Renal cortex interstitium (tissue), 11 donors: ENCODE measurements at regions not wholly inside any gene's neighbourhood (a gene's known extent, or its start where the extent isn't known, plus 50 kb on each side); places are given as distances from the start of the nearest gene placed in this dataset.
"Not testable (repeated sequence)": the region's sequence is repeated elsewhere in the genome, so short reads cannot be mapped to it uniquely, and the experiment has no call there.

Experiments
- DNase-seq, 11 donors: peaks; one replicate each; pipeline ENCODE4 v3.0.0-alpha.2; 2013; ENCODE audit warnings: low read depth in 9 of 11, low spot score in 4 of 11; ENCODE audit errors: extremely low read depth in 1 of 11

DNA sequence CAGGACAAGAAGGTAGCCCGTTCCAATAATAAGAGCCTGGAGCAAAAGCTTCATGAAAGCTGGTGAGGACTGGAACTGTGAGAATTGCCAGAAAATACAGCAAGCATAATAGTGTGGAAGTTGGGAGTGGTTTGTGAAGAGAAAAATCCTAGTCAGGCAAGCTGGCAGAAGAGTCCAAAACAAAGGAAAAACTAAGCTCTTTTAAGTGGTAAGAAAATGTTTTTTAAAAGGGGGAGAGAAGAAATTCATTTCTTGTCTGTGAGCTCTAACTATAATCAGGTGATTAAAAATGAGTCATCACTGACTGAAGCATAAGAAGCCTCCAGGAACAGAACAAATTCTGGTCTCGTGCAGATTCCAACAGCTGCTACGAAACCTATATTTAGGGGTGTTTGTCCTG, 102.6 kb downstream of the CAAP1 start:
- DNase-seq = no peak

DNA sequence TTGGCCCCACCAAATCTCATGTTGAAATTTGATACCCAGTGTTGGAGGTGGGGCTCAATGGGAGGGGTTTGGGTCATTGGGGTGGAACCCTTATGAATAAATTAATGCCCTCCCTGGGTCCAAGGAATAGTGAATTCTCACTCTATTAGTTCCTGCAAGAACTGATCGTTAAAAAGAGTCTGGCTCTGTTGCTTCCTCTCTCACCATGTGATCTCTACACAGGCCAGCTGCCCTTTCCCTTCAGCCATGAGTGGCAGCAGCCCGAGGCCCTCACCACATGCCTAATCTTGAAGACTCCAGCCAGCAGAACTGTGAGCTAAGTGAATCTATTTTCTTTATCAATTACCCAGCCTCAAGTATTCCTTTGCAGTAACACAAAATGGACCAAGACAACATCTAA, 106.0 kb downstream of the CAAP1 start:
- no peak for DNase-seq

DNA sequence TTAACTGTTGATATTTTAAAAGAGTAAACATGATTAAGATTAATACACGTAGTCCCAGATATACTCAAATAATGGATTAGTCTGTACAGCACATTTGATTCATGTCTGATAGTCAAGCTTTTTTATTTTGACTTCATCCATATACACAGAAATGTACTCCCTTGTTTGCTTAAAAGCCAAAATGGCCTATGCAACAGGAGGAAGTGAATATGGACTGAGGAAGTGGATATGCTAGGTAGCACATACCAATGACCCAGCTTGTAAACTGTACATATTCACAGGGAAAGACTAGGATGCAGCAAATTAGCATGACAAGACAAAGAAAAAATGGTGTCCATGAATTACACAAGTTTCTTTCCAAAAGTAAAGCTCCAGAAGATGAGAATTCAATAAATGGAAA, 109.7 kb downstream of the CAAP1 start:
- DNase-seq = no peak

DNA sequence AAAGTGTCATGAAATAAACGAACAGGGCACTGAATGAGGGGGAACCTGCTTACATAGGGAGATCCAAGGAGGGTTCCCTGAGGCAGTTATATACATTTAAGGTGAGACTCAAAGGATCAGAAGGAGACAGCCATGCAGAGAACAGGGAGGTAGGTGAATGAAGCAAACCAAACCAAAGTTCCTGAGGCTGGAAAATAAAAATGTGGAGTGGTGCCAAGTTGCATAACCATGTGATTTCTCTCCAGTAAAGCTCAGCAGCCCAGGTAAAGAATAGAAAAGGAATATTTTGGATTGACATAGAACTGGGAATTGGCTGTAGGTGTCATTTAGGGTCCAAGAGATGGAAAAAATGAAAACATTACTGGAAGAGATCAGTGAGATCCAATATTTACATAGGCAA, 110.7 kb downstream of the CAAP1 start:
- DNase-seq = peak in 1 of 11 donors; percentile 2

DNA sequence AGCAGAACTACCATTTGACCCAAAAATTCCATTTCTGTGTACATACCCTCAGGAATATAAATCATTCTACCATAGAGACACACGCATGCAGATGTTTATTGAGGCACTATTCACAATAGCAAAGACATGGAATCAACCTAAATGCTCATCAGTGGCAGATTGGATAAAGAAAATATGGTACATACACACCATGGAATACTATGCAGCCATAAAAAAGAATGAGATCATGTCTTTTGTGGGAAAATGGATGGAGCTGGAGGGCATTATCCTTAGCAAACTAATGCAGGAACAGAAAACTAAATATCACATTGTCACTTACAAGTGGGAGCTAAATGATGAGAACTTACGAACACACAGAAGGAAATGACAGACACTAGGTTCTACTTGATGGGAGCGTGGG, 112.3 kb downstream of the CAAP1 start:
- not testable (repeated sequence) for DNase-seq

DNA sequence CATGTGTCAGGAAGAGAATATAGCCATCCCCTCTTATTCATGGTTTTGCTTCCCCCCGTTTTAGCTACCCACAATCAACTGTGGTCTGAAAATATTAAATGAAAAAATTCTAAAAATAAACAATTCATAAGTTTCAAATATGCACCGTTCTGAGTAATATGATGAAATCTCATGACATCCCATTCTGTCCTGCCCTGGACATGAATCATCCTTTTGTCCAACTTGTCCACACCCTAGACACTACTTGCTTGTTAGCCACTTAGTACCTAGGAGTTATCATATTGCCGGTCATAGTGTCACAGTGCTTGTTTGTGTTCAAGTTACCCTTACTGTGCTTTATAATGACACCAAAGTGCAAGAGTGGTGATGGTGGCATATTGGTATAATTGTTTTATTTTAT, 113.5 kb downstream of the CAAP1 start:
- DNase-seq = no peak

DNA sequence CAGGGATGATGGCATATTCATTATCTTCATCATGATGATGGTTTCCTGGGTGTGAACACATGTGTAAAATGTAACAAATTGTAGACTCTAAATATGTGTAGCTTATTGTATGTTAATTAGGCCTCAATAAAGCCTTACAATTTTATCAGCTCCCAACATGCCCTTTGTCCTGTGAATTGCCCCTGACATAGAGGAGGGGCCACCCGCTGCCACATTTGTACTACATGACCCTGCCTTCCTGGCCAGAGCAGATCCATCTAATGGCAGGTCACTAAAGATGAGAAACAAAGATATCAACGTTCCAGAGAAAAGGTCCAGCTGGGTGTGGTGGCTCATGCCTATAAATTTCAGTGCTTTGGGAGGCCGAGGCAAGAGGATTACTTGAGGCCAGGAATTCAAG, 117.2 kb downstream of the CAAP1 start:
- no peak for DNase-seq

DNA sequence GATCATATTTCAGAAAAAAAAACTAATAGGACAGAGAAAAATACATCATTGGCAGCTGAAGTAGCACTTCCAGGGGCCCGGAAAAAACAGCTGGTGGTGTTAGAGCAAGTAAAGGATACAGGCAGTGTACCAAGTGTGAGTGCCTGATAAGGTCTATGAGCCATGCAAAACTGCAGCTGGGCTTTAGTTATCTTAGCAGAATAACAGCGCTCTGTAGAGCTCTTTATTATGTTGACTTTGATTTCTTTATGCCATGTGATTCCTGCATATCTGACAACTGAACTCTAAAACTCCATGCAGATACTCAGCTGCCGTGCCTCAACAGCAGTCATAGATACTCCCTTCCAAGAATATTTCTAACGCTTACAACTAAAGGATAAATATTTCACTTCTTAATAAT, 119.5 kb downstream of the CAAP1 start:
- DNase-seq = no peak

DNA sequence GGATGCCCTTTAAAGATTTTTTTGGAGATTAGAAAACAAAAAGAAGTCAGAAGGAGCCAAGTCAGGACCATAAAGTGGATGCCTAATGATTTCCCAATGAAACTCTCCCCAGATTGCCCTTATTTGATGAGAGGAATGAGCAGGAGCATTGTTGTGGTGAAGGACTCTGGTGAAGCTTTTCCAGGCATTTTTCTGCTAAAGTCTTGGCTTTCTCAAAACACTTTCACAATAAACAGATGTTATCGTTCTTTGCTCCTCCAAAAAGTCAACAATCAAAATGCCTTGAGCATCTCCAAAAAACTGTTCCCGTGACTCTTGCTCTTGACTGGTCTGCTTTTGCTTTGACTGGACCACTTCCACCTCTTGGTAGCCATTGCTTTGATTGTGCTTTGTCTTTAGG, 121.8 kb downstream of the CAAP1 start:
- no peak for DNase-seq

DNA sequence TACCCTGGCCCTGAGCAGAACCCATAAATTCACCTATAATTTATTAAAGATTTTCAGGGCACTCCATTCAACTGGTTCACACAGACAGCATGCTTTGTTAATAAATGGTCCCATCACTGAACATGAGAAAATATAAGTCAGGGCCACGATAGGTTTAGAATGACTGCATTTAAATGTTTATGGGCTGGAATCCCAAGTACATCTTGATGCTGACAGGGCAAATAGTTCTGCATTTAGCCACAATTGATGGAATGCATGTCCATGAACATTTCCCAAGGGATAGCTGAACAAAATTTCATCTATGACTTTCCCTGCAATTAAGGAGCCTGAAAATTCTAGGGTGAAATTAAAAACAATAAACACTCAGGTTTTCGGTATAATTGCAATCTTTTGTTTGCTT, 124.5 kb downstream of the CAAP1 start:
- no peak for DNase-seq

DNA sequence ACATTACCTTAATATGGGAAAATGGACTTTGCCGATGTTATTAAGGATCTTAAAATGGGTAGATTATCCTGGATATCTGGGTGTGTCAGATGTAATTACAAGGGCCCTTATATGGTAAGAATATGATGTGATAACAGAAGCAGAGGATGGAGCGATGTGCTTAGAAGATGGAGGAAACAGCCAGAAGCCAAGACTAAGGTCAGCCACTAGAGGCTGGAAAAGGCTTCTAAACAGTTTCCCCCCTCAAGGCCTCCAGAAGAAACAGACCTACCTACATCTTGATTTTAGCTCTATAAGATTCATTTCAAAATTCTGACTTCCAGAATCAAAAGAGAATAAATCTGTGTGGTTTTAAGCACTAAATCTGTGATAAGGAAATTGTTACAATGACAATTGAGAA, 131.9 kb downstream of the CAAP1 start:
- DNase-seq = no peak

DNA sequence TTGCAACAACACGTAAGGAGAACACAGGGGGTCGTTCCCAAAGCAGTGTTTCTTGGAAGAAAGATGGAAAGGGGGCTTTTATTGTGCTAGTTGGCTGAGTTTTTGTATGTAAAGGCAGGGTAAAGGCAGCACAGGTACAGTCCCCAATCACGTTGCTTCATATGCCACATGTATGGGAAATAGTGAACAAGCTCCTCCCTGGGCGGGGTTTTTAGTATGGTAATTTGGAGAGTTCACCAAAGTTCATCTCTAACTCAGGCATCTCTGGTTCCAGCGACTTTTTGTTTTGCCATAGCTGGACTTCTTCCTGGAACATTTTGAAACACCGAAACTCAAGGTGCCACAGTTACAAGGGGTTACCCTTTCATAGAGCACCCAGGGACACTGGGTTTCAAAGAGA, 133.9 kb downstream of the CAAP1 start:
- DNase-seq = no peak

DNA sequence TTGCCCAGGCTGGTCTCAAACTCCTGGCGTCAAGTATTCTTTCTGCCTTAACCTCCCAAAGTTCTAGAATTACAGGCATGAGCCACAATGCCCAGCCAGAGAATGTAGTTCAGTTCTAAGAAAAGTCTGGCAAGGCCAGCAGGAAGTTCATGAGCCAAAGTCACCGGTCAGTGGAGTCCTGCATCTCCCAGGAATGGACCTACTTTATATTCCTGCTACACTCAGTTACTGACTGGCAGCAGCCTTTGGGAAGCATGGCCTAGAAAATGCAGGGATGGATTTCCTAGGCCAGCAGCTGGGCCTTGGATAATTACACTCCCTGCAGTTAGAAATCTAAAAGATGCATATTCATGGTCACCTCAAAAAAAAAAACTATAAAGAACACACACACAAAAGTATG, 135.7 kb downstream of the CAAP1 start:
- DNase-seq = no peak

DNA sequence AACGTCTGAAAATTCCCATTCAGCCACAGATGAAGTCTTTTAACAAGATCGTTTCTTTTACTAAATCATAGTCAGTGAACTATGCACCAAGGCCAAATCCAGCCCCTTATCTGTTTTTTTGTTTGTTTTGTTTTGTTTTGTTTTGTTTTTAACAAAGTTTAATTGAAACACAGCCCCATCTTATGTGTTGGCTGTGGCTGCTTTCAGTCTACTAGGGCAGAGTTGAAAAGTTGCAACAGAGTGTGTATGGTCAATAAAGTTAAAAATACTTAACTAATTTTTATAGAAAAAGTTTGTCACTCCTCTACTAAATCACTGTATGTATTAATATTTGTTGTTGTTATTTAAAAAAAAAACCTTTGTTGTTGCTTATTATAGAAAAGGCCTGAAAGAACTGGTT, 137.1 kb downstream of the CAAP1 start:
- no peak for DNase-seq

DNA sequence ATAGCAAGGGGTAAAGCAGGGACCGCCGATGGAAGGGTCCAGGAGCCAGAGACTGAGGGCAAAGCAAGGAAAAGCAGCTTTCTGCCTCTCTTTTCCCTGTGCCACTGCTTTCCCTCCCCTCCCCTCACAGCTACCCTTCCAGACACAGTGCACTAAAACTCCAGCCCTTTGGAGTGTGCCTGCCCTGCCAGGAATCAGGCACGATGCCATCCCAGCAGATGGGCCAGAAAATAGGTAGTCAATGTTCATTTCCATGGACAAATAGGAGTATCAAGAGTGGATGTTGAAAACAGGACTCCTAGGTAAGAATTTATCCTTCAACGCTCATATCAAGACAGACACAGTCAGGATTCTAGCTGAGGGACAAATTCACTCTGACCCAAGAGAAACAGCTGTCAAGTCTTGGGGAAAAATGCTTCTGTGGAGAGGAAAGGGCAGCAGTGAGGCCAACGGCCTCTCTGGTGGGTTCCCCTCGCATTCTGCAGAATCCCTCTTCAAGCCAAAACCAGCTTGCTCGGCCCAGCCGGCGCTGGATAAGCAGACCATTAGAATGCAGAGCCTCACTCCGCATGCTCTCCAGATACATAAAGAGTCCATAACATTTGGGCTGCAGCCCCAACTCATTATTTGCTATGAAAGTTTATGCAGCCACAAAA, 138.0 kb downstream of the CAAP1 start:
- DNase-seq = no peak

DNA sequence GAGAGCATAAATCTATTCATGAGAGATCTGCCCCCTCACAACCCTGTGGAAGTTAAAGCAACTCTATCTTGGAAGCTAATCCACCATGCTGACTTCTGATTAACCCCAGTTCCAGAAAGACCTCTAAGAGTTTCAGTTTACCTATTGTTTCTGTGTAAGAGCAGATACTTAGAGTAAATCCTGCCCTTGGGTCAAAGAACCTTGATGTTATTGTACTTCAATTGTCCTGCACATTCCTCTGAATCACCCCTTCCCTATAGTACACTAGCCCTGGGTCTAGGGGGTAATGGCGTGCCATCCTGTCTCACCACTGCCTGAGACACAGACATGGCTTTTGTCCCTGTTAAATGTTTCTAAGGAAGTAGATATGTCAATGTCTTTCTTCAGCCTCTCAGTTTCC, 138.6 kb downstream of the CAAP1 start:
- DNase-seq = no peak

DNA sequence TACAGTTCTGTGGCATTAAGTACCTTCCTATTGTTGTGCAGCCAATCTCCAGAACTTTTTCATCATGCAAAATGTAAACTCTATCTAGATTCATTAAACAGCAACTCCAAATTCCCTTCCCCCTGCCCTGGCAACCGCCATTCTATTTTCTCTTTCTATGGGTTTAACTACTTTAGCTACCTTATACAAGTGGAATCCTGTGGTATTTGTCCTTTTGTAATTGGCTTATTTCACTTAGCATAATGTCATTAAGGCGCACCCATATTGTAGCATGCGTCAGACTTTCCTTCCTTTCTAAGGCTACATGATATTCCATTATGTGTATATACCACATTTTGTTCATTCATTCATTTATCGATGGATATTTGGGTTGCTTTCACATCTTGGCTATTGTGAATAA, 142.4 kb downstream of the CAAP1 start:
- no peak for DNase-seq

DNA sequence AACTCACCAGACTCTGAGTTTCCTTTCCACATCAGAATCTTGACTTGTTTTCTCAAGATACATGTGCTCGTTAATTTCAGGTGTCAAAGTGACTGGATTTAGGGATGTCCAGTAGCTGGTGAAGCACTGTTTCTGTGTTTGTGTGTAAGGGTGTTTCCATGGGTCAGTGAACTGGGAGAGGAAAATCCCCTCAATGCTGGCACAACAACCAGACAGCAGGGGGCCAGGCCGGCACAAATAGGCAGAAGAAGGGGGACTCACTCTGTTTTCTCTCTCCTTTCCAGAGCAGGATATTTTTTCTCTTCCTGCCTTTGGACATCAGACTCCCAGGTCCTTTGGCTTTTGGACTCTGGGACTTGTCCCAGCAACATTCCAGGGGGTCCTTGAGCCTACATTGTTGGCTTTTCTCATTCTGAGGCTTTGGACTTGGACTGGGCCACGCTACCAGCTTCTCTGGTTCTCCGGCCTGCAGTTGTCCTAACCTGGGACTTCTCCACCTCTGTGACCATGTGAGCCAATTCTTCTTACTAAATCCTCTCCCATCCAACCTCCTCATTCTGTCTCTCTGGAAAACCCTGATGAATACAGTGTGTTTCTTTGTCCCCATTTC, 144.0 kb downstream of the CAAP1 start:
- no peak for DNase-seq

DNA sequence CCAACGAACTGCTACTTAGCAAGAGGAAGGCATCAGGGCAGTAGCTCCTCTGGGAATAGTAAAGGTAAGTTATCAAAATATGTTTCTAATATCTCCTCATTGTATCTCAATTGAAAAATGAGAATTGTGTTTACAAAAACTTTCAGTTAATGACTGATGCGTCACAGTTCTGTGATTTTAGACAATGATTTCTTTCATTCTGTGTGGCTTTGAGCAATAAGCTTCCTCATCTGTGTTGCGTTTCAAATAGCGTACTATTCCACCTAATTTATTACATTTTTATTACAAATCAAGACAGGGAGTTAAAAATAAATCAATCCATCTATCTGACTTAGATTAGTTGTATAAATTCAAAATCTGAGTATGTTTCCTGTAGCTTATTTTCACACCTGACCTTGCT, 145.0 kb downstream of the CAAP1 start:
- no peak for DNase-seq

DNA sequence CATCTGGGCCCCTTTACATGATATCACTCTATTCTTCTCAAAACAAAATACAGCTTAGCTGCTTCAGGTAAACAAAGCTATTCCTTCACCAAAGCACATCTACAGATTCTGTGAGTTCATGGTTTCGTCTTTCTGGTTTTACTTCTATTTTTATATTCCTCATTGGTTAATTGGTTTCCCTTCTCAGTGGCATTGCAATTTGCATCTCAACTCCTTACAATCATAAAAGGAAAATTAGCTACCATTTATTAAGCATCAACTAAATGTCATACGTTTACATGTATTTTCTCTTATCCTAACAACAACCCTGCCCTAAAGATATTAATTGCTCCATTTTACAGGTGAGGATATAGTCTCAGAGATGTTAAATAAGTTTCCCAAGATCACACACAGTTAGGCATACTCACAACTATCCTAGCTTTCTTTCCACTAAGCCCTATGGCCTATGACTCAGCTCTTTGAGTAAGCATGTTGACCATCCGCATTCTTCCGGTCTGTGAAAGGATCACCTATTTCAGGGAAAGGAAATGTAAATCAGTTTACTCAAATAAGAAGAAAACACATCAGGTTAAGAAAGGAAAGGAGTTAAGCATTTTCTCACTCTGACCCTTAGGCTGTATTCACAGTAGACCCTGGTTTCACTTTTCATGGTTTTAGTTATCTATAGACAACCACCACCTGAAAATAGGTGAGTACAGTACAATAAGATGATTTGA, 146.1 kb downstream of the CAAP1 start:
- DNase-seq = no peak

DNA sequence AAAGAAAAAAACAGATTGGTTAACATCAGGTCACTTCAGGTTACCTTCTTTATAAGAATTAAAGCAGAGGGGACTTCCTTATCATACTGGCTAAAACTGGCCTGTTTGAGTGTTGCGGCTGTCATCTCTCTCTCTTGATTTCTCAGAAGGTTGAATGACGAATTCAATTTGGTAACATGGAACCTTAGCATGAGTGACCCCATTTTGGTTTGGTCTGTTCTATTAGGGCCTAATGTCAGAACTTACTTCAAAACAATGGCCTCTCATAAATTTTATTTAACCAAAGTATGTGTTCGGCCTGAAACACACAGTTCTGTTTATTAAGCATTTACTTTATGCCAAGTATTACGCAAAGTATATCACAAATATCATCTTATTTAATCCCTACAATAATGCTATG, 147.5 kb downstream of the CAAP1 start:
- no peak for DNase-seq
